ENCODE measurements at regions not wholly inside any gene's neighbourhood (a gene's known extent, or its start where the extent isn't known, plus 50 kb on each side); places are given as distances from the start of the nearest gene placed in this dataset.

DNA sequence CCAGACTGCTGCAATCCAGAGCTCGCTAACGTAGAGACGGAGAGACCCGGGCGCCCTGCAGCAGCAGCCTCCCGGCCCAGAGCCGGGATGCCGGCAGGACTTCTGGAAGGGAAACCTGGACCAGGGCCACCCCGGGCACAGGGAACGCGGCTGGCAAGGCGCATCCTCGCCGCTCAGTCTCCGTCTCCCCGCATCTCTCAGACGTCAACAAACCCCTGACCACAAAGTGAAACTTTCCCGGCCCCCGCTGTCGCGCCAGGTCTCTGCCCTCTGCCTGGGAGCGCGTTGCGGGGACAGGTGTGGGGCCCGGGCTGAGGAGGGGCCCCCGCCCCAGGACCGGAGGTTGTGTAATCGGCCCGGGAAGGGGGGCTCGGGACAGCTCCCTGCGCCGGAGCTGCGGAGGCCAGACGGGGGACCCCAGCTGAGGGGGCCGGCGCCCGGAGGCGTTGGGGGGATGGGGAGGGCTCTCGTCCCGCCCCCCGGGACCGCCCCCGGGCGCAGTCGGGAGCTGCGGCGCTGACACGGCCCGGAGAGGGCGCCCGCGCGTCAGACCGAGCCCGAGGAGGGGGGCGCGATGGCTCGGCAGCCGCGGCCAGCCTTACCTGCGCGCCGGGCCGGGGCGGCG lies 116.6 kb upstream of the HIVEP3 start:
- DNase-seq (ENCODE audit: extremely low read depth in 1 of 2, low read depth in 1 of 2), result peak in 1 of 2 donors; percentile 23

DNA sequence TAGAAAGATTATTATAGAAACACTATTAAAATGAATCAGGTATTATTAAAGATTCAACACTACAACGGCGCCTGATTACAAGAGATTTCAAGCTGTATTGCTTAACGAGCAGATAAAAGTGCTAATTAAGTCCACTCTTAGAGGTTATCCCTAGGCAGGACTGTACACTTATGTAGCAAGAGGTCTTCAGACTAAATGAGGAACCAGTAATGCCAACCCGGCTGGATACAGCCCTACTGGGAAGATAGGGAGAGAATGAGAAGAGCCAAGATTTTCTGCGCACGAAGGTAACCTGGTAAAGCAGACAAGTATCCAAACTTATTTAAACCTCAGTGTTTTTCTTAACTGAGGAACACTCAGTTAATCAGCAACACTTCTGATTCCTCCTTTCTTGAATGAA lies 115.7 kb upstream of the HIVEP3 start:
- DNase-seq (ENCODE audit: extremely low read depth in 1 of 2, low read depth in 1 of 2), result no peak

DNA sequence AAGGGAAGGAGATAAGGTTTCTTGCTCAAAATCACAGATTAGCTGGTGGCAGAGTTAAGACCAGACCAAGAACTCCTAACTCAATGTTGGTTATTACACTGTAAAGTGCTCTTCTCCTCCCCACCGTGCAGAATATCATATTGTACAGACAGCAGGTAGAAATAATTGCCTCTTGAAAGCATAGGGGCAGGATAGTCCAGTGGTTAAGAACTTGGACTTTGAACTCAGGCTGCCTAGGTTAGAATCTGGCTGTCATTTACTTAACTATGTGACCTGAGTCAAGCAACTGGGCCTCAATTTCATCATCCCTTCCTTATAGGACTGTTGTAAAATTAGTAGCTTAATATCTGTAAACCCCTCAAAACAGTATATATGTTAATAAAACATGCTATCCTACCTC lies 114.9 kb upstream of the HIVEP3 start:
- no peak for DNase-seq (ENCODE audit: extremely low read depth in 1 of 2, low read depth in 1 of 2)

DNA sequence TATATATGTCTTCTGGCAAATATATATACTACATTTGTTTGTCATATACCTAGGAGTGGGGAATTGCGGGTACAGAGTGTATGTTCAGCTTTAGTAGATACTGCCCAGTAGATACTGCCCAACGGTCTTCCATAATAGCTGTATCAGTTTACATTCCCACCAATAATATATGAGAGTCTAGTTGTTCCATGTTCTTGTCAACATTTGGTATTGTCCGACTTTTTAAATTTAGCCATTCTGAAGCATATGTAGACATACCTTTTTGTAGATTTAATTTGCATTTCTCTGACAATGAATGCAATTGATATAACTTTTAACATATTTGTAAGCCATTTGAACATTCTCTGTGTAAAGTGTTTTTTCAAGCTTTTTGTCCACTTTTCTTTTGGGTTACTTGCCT lies 99.0 kb upstream of the HIVEP3 start:
- DNase-seq (ENCODE audit: extremely low read depth in 1 of 2, low read depth in 1 of 2), result no peak

DNA sequence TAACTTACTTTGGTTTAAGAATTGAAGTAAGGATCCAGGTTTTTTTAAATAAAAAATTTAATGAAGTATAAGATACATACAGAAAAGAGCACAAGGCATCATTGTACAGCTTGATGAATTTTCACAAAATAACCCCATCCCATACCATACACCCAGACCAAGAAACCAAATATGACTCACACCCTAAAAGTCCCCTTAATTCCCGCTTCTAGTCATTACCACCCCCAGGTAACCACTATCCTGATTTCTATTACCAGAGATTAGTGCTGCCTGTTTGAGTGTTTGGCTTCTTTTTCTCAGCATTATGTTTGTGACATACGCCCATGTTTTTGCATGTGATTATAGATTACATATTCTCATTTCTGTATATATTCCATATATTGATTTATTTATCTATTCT lies 98.5 kb upstream of the HIVEP3 start:
- no peak for DNase-seq (ENCODE audit: extremely low read depth in 1 of 2, low read depth in 1 of 2)

DNA sequence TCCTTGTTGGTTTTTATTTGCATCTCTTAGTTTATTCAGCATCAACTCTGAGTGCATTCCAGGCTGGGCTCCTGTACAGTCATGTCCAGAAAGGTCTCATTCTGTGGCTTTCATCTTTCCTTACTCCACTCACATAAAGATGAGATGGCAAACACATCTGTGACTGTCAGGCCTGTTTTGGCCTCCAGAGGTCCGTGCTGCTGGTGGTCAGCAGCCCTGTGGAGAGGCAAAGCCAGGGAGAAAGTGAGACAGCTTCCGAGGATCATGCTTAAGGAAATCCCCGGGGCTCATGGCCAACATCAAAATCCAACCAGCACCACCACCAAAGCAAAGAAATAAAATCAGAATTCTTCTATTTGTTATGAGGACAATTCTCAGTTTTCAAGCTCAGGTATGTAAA lies 96.1 kb upstream of the HIVEP3 start:
- no peak for DNase-seq (ENCODE audit: extremely low read depth in 1 of 2, low read depth in 1 of 2)

DNA sequence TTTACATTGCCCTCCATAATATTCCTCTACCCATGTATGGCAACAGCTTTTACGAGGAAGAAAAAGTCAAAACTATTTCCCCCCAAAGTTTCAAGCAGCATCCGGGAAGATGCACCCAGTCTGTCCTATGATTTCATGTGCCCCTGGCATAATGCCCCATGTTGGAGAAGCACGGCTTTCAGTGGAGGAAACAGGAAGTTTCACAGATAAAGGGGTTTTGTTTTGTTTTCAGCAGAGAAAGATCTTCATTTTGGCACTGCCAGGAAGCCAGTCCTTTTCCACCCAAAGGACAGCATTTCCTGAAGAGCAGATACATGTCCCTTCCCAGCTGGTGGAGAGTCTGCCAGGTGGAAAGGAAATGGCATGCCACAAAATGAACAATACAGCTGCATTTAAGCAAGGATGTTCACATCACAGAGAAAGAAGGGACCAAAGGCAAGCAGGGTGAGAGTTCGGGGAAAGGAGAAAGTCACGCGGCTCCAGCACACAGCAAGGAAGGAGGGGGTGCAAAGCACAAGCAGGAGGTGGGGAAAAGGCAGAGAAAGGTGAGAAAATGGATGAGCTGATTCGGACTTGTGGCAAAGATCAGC lies 95.3 kb upstream of the HIVEP3 start:
- no peak for DNase-seq (ENCODE audit: extremely low read depth in 1 of 2, low read depth in 1 of 2)

DNA sequence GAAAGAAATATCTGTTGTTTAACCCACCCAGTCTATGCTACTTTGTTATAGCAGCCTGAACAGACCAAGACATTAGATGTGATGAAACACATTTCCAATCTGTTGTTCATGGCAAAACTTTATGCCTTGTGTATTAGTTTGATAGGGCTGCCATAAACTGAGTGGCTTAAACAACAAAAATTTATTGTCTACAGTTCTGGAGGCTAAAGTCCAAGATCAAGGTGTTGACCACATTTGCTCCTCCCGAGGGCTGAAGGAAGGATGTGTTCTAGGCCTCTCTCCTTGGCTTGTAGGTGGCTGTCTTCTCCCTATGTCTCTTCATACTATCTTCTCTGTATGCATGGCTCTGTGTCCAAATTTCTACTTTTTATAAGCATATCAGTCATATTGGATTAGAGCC lies 94.1 kb upstream of the HIVEP3 start:
- DNase-seq (ENCODE audit: extremely low read depth in 1 of 2, low read depth in 1 of 2), result no peak

DNA sequence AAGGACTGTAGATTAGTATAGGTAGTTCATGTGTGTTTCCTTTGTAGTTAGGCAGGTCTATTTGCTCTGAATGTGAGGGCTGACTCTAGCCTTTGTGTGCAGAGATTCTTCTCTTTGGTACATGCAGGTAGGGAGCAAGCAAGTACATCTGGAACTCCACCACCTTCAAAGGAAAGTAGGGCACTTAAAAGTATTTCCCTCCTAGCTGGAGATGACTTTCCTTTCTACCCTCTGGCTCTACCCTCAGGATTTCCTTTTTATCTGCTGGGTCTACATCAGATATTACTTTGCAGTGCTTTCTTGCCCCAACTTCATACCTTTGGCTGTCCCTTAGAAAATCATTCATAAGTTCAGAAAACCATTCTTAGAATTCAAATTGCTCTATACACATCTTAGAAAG lies 91.7 kb upstream of the HIVEP3 start:
- no peak for DNase-seq (ENCODE audit: extremely low read depth in 1 of 2, low read depth in 1 of 2)

DNA sequence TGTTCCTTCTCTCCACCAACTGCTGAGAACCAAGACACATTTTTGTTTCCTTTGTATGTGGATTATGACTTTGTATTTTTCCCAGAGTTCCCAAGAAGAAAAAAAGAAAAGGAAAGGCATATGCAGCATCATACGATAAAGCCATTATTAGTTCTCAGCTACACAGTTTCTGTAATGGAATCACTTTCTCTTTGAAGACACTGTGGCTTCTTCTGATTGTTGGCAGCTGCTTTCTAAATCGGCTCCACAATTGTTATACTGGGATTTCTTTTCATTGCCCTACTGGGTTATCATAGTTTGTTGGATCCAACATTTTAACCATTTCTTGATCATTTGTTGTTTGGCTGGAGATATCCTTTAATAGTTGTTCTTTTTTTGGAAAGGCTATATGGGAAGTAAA lies 89.5 kb upstream of the HIVEP3 start:
- no peak for DNase-seq (ENCODE audit: extremely low read depth in 1 of 2, low read depth in 1 of 2)

DNA sequence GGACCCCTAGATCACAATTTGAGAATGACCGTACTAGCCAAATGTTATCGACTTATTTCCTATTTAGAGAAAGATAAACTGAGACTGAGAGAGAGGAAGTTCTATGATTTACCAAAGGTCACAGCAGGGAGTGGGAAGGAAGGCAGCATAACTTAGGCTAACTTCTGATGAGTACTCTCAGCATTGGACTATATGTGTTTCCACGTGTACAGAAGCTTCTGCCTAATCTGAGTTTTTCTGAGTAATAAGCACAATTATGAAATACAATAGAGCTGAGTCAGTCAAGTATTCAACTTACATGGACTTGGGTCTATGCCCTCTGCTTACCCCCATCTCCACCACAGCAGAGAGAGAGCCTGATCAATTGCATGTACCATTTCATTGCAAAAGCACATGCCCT lies 88.1 kb upstream of the HIVEP3 start:
- no peak for DNase-seq (ENCODE audit: extremely low read depth in 1 of 2, low read depth in 1 of 2)

DNA sequence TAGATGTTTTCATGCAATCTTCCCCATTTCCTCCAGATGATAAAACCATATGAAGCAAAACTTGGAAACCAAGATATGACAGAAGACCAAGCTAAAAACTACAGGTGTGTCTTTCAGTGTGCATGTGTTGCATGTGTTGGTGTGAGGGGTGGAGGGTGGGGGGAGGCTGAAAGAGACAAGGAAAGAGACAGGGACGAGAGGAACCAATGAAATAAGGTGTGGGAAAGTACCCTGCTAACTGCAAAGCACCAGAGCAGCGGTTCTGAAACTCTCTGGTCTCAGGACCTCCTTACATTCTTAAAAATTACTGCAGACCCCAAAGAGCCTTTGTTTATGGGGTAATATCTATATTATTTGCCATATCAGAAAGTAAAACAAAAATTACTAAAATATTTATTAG lies 87.4 kb upstream of the HIVEP3 start:
- no peak for DNase-seq (ENCODE audit: extremely low read depth in 1 of 2, low read depth in 1 of 2)

DNA sequence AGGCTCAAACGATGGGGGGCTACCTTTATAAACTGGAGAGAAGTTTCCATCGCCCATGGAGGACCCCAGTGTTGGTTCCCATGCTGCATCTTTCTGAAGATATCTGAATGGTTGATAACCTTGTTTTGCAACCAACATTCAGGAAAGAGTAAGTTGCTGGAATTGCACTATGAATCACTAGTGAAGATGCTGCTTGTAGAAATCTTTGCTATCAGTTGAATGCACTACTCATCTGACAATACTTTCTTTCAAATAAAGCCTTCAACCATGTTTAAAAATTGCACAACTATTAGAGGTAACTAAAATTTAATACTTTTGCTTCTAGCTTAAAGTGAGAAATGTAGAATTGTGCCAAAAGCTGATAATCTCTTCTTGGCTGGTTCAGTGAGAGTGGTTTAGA lies 86.8 kb upstream of the HIVEP3 start:
- DNase-seq (ENCODE audit: extremely low read depth in 1 of 2, low read depth in 1 of 2), result no peak

DNA sequence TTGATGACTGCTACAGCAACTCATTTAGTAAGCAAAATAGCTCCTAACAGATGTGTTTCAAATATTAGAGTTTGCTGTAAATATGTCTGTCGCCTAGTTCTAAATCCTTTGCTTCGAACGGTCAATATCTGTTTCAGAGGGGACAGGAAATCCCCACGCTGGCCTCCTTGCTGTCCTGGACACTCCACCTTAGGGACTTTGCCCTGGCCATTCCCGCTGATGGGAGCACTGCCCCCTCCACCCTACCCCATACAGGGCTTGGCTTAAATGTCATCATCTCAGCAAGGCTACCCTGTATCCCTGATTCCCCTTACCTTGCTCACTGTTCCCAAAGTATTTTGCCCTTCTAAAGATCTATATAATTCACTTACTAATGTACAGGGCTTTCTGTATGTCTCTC lies 86.1 kb upstream of the HIVEP3 start:
- DNase-seq (ENCODE audit: extremely low read depth in 1 of 2, low read depth in 1 of 2), result no peak

DNA sequence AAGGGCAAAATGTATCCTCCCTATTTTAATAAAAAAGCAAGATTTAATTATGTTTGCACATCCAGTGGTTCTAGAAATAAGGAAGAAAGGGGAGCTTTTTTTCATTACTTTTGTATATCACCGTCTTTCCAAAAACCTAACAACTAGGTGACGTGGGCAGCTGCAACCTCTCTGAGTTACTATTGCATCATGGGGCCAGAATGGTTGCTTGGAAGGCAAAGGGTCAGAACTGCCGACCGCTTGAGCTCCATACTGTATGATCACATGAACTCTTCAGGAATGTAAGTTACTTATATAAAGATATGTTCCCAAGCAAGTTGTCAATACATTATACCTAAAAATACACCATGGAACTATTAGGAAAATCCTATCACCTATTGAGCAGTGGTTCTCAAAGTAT lies 85.6 kb upstream of the HIVEP3 start:
- DNase-seq (ENCODE audit: extremely low read depth in 1 of 2, low read depth in 1 of 2), result no peak

DNA sequence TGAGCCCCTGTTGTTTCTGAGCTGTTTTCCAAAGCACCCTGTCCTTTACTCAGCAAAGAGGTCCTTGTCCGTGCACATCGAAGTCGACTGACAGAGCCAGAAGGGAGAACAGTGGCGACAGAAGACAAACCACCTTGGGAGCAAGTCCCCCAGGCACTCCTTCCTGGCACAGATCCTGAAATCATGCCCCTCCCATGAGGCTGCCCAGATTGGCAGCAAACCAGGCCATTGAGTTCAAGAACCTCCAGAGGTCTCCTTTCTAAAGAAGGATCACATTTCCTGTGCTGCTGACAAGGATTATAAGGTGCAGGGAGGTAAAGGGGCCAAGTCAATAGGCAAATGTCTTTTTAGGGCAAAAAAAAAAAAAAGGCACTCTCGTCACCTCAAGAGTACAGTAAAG lies 84.7 kb upstream of the HIVEP3 start:
- no peak for DNase-seq (ENCODE audit: extremely low read depth in 1 of 2, low read depth in 1 of 2)

DNA sequence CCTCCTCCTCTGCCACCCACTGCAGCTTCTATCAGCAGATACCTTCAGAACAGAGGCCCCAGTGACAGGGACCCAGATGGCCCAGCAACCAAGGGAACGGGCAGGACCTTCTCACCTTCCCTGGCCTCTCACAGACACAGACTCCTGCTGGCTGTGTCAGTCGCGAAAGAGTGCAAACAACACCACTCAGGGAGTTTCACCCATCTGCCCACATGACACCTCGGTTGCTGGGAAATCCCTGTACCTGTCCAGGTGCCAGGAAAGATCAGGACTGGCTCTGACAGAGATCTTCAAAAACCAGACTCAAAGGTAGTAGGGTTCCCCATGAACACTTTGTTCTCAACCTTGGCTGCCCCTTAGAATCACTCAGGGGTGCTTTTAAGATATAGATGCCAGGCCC lies 83.5 kb upstream of the HIVEP3 start:
- DNase-seq (ENCODE audit: extremely low read depth in 1 of 2, low read depth in 1 of 2), result no peak

DNA sequence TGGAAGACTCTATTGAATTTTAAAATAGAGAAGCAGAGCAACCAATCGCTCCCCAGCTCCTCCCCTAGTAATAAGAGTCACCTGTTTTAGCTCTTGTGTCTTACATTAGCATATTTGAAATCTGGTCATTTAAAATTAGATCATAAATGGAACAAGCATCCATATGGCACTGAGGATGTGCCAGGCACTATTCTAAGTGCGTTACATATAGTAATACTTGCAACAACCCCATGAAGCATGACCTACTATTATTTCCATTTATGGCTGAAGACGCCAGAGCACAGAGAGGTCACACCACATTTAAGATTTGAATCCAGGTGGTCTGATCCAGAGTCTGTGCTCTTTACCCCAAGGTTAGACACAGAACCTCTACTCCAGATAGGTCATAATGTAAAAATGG lies 82.0 kb upstream of the HIVEP3 start:
- no peak for DNase-seq (ENCODE audit: extremely low read depth in 1 of 2, low read depth in 1 of 2)

DNA sequence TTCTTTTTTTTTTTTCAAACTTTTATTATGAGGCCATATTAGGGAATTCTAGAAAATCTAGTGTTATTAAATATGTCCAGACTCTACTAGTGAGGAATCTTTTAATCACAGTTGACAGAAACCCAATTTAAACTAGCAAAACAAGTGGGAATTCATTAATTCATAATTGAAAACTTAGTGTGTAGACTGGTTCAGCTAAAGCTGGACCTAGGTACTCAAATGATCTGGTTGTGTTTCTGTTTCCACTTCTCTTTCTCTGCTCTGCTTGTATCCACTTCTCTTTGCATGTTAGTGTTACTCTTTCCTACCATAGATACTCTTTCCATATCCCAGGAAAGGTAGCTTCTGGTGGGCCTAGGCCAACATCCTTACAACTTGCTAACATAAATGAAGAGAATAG lies 81.2 kb upstream of the HIVEP3 start:
- no peak for DNase-seq (ENCODE audit: extremely low read depth in 1 of 2, low read depth in 1 of 2)

DNA sequence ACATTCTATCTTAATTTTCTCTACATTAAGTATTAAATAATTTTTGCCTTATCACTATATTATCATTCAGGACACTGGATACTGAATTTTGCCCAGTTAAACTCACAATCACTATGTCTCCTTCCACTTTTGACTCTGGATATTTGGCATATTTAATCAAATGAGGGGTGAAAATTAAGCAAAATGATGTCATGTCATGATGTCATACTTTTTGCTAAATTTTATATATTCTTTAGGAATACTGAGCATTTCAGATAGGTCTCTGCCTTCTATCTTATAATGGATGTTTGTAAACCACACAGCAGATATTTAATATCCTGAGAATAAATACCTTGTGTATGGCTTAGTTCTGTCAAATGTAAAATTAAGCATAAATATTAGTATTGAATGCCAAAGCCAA lies 79.5 kb upstream of the HIVEP3 start:
- DNase-seq (ENCODE audit: extremely low read depth in 1 of 2, low read depth in 1 of 2), result no peak

DNA sequence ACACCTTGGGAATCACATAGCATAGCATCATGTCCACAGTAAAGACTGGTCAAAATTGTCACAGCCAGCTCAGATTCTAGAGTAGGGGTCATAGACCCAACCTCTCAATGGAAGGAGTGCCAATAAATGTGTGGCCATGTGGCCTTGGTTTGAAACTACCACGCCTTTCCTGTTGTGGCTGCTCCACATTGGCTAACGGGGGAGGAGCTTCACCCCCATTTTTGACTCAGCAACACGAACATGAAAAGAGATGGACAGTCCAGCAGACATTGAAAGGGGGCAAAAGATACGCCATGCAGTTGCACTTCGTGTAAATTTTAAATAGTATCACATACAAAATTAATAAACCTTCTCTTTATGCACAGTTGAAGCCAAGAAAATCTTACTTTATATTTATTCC lies 78.4 kb upstream of the HIVEP3 start:
- DNase-seq (ENCODE audit: extremely low read depth in 1 of 2, low read depth in 1 of 2), result no peak

DNA sequence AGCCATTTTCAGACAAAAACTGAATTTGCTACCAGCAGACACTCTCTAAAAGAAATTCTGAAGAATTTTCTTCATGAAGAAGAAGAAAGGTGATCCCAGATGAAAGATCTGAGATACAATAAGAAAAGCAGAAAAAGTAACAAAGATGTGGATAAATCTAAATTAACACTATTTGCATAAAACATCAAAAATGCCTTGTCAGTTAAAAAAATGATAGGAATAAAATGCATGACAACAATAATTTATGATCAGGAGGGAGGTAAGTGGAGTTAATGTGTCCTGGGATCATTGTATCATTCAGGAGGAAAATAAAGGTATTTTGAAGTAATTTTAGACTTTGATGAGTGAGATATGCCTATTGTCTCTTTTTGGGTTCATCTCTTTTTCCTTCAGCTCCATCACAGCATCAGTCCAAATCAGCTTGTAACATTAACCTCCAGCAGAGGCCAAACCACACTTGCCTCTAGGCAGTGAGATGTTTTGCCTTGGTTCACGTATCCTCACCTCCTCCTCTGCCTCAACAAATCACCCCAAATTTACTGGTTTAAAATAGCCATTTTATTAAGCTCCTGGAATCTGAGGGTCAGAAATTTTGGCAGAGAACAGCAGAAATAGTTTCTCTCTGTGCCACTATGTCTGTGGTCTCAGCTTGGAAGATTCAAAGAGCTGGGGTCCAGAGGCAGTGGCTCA lies 76.9 kb upstream of the HIVEP3 start:
- DNase-seq (ENCODE audit: extremely low read depth in 1 of 2, low read depth in 1 of 2), result no peak

Measured in activated CD8-positive, alpha-beta memory T cell treated with anti-CD3 and anti-CD28 coated beads for 1 hour (primary cell).